Calu3 (cell line): ENCODE measurements at regions not wholly inside any gene's neighbourhood (a gene's known extent, or its start where the extent isn't known, plus 50 kb on each side); places are given as distances from the start of the nearest gene placed in this dataset.

Experiments
- BruUV-seq: library from RNA; stranded (reverse); fragments of 400-500 nt; replicated peaks from 2 replicates; lab custom pipeline; 2021; lab: Mats Ljungman, UMichigan
- CTCF ChIA-PET: fragments of 300-600 bp; sonication (Branson Sonifier 250); formaldehyde crosslinking; loops from one replicate; lab custom pipeline; 2022; ENCODE audit warnings: antibody characterized with exemption; lab: Charles Lee
- DNase-seq: peaks from one replicate; pipeline ENCODE4 v3.0.0; 2022
- H3K27ac Mint-ChIP-seq: one replicate; pipeline ENCODE4 v1.8.0; 2022; ENCODE audit warnings: mixed read lengths; ENCODE audit not compliant: unreplicated experiment
- H3K27me3 Mint-ChIP-seq: one replicate; pipeline ENCODE4 v1.8.0; 2022; ENCODE audit warnings: mixed read lengths; ENCODE audit not compliant: unreplicated experiment
- H3K36me3 Mint-ChIP-seq: one replicate; pipeline ENCODE4 v1.8.0; 2022; ENCODE audit warnings: mild to moderate bottlenecking, moderate library complexity, mixed read lengths; ENCODE audit not compliant: insufficient read depth, unreplicated experiment
- H3K4me1 Mint-ChIP-seq: one replicate; pipeline ENCODE4 v1.8.0; 2022; ENCODE audit warnings: mild to moderate bottlenecking, low read depth, mixed read lengths; ENCODE audit not compliant: unreplicated experiment
- H3K4me3 Mint-ChIP-seq: one replicate; pipeline ENCODE4 v1.8.0; 2022; ENCODE audit warnings: mild to moderate bottlenecking, low read depth, moderate library complexity, mixed read lengths; ENCODE audit not compliant: unreplicated experiment
- H3K9me3 Mint-ChIP-seq: one replicate; pipeline ENCODE4 v1.8.0; 2022; ENCODE audit warnings: low read depth, mixed read lengths; ENCODE audit not compliant: unreplicated experiment
- intact Hi-C: fragments of 100-400 bp; cut with micrococcal nuclease; formaldehyde crosslinking; loops from one replicate; pipeline ENCODE4 v1.10.0; 2022; ENCODE audit not compliant: unreplicated experiment
- TF ChIP-seq, protein P1 (sequence below): fragments of 200-600 bp; IDR thresholded peaks from one replicate; pipeline ENCODE4 v1.8.0; 2022; ENCODE audit warnings: antibody characterized with exemption; ENCODE audit not compliant: unreplicated experiment

DNA sequence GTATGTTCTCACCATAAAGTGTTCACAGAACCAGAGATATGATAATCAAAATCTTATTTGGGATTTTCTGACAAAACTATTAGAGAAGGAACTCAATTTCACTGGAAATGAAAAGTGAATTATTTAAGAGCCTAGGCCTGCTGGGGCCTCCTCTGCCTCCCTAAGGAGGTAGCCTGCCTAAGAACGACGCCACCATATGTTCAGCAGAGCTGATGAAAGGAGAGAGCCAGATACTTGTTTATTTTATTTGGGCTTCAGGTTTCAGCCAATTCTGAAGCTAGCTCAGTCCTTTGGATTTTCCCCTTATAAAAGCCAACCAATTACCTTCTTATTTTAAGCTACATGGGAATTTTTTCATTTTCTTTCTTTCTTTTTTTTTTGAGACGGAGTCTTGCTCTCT, 433.1 kb upstream of the MAP2 start:
- H3K27me3 Mint-ChIP-seq: no peaks in the 10 kb centered on the region
- no peaks in the 10 kb centered on the region for H3K36me3 Mint-ChIP-seq
- TF ChIP-seq, protein P1, sequence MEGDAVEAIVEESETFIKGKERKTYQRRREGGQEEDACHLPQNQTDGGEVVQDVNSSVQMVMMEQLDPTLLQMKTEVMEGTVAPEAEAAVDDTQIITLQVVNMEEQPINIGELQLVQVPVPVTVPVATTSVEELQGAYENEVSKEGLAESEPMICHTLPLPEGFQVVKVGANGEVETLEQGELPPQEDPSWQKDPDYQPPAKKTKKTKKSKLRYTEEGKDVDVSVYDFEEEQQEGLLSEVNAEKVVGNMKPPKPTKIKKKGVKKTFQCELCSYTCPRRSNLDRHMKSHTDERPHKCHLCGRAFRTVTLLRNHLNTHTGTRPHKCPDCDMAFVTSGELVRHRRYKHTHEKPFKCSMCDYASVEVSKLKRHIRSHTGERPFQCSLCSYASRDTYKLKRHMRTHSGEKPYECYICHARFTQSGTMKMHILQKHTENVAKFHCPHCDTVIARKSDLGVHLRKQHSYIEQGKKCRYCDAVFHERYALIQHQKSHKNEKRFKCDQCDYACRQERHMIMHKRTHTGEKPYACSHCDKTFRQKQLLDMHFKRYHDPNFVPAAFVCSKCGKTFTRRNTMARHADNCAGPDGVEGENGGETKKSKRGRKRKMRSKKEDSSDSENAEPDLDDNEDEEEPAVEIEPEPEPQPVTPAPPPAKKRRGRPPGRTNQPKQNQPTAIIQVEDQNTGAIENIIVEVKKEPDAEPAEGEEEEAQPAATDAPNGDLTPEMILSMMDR: no peak
- BruUV-seq: no TSS peak
- H3K9me3 Mint-ChIP-seq: peaks cover 7% of the 10 kb centered on the region
- peaks cover 3% of the 10 kb centered on the region for H3K4me1 Mint-ChIP-seq
- CTCF ChIA-PET: no interaction called here
- no peak overlapping the region for H3K4me3 Mint-ChIP-seq
- H3K27ac Mint-ChIP-seq: no peak overlapping the region
- no peak for DNase-seq
- intact Hi-C loops: no loop called here

GRCh38 chr2:208999911-209000310, 423.9 kb upstream of the MAP2 start:
- H3K27ac Mint-ChIP-seq: no peak overlapping the region
- H3K9me3 Mint-ChIP-seq: peaks cover 1% of the 10 kb centered on the region
- CTCF ChIA-PET: no interaction called here

GRCh38 chr2:209002054-209002453, 421.8 kb upstream of the MAP2 start:
- Mint-ChIP-seq H3K4me3 (no peak overlapping the region), H3K9me3 (peaks cover 8% of the 10 kb centered on the region), H3K4me1 (peaks cover 27% of the 10 kb centered on the region), H3K27me3 (no peaks in the 10 kb centered on the region), H3K36me3 (no peaks in the 10 kb centered on the region), H3K27ac (no peak overlapping the region)
- intact Hi-C loops: no loop called here
- TF ChIP-seq, protein P1: no peak
- no peak for DNase-seq
- BruUV-seq: no TSS peak
- CTCF ChIA-PET: interaction anchor here (0.7 kb wide), 1 partner anchor 14 kb away, joined by 3 read pairs; no protein-coding TSS in a partner anchor

More at GRCh38 chr2:208999911-209000310, 423.9 kb upstream of the MAP2 start:
- TF ChIP-seq, protein P1: no peak
- no TSS peak for BruUV-seq
- Mint-ChIP-seq H3K36me3 (no peaks in the 10 kb centered on the region), H3K4me1 (peaks cover 16% of the 10 kb centered on the region), H3K27me3 (no peaks in the 10 kb centered on the region), H3K4me3 (no peak overlapping the region)
- DNase-seq: no peak
- intact Hi-C loops: no loop called here

- no peak for DNase-seq
- TF ChIP-seq, protein P1: no peak
- intact Hi-C loops: no loop called here
- no peaks in the 10 kb centered on the region for H3K36me3 Mint-ChIP-seq
- CTCF ChIA-PET: no interaction called here
- H3K4me1 Mint-ChIP-seq: peaks cover 13% of the 10 kb centered on the region
- no TSS peak for BruUV-seq
- H3K9me3 Mint-ChIP-seq: peaks cover 8% of the 10 kb centered on the region
- no peak overlapping the region for H3K27ac Mint-ChIP-seq
- no peaks in the 10 kb centered on the region for H3K27me3 Mint-ChIP-seq
- no peak overlapping the region for H3K4me3 Mint-ChIP-seq
These were observed 418.5 kb upstream of the MAP2 start for GRCh38 chr2:209005371-209005770.
